GM10266 (cell line): ENCODE measurements at regions not wholly inside any gene's neighbourhood (a gene's known extent, or its start where the extent isn't known, plus 50 kb on each side); places are given as distances from the start of the nearest gene placed in this dataset.

Source experiments
- DNase-seq: peaks from one replicate; pipeline ENCODE4 v3.0.0; 2012; ENCODE audit errors: extremely low spot score
- CTCF ChIP-seq: IDR thresholded peaks from 2 replicates; pipeline ENCODE4 v1.5.1; 2012; ENCODE audit warnings: mild to moderate bottlenecking, low read depth; ENCODE audit not compliant: control insufficient read depth, insufficient read depth; ENCODE audit errors: missing control alignments

- DNase-seq: no peak
- no peak for TF ChIP-seq CTCF
Measured at GRCh38 chr2:128818248-128818647, 499.6 kb upstream of the HS6ST1 start.

- no peak for TF ChIP-seq CTCF
Measured at GRCh38 chr2:128818704-128819491, 500.2 kb upstream of the HS6ST1 start.

GRCh38 chr2:128820452-128820851, 501.8 kb upstream of the HS6ST1 start:
- TF ChIP-seq CTCF: no peak
- no peak for DNase-seq

More at GRCh38 chr2:128818704-128819491, 500.2 kb upstream of the HS6ST1 start:
- DNase-seq: no peak

GRCh38 chr2:128821010-128821409, 502.3 kb upstream of the HS6ST1 start:
- TF ChIP-seq CTCF: no peak
- DNase-seq: no peak

- DNase-seq: no peak
Measured at GRCh38 chr2:128832946-128833663, 514.4 kb upstream of the HS6ST1 start.

GRCh38 chr2:128833664-128834027, 515.0 kb upstream of the HS6ST1 start:
- DNase-seq: no peak
- no peak for TF ChIP-seq CTCF

More at GRCh38 chr2:128832946-128833663, 514.4 kb upstream of the HS6ST1 start:
- no peak for TF ChIP-seq CTCF
